HG03571 (cell line): ENCODE measurements at regions not wholly inside any gene's neighbourhood (a gene's known extent, or its start where the extent isn't known, plus 50 kb on each side); places are given as distances from the start of the nearest gene placed in this dataset.
A peak's percentile ranks its signal among the peaks of the same experiment; 100 is the strongest.

Experiments
- ATAC-seq: cut with Tn5 transposase; IDR thresholded peaks from one replicate; pipeline ENCODE4 v1.9.1; 2021; ENCODE audit not compliant: unreplicated experiment

DNA sequence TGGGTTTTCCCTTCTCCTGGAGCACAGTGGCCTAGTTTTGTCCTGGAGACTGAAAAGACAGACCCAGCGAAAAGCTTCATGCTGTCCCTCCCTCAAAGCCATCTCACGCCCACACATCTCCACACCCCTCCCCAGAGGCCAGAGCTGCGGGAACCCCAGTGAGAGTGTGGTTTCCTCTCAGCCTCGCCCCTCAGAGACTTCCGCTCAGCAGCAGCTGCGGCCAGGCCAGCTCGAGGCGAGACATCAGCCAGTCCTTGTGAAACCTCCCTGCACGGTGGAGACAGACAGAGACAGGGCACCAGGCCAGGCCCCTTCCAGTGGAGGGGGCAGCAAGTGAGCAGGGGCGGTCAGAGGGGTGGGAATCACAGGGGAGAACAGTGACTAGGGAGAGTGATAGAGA is 77.0 kb upstream of the TNRC6C start:
- peak; percentile 67 for ATAC-seq

DNA sequence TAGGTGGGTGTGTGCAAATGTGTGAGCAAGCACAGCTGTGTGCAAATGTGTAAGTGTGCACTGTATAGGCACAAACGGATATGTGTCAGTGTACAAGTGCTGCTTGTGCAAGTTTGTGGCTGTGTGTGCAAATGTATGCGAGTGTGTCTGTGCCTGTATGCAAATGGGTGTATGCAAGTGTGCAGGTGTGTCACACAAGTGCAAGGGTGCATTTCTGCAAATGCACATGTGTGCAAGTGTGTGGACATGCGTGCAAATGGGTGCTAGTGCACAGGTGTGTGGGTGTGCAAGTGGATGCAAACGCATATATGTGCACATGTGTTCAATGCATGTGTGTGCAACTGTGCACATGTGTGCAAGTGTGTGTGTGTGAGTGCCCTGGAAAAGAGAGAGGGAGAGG is 76.5 kb upstream of the TNRC6C start:
- peak; percentile 1 for ATAC-seq

DNA sequence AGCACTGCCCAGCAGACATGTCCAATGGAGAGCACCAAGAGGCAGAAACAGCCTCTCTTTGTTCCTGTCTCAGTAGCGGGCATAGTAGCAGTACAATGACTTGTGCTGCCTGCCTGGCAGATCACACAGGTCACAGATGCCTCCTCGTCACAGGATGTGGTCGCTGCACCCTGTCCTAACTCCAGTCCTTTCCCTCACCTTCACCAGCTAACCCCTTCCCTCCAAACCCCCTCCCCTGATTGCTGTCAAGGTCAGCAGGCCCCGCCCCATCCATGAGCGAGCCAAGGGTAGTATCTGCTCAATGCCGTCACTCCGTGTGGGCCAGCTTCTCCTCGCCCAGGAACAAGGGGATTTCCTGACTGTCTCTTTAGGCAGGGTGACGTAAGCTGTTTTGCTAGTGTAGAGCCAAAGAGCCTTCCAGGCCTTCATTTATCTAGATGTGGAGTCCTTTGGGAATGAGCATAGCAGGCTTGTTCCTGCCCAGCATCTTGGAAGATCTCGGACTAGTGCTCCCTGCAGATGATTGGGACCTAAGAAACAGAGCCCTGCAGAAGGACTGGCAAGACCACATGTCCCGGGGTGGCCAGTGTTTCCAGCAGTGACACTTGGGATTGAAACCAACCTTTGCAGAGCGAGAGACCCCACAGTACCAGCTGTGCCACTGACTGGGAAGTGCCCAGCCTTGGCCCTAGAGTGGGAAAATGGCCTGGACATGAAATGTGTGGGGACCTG is 75.9 kb upstream of the TNRC6C start:
- ATAC-seq, result no peak

DNA sequence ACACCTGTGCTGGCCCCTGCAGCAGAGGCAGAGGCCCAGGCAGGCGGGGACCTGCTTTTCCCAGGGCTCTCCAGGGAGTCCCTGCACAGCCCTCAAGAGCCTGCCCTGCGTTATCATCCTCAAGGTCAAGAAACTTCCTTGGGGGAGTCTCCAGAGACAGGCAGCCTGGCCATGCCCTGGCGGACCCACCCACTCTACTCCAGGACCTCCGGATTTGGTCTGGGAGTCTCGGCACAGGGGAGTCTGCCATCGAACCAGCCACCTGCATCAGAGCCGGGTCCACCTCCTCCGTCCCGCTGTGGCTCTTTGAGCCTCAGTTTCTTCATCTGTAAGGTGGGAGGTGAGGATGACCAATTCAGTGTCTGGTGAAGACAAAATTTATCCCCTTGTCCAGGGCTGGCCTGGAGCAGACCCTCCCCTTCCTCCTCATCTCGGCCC is 75.3 kb upstream of the TNRC6C start:
- no peak for ATAC-seq

DNA sequence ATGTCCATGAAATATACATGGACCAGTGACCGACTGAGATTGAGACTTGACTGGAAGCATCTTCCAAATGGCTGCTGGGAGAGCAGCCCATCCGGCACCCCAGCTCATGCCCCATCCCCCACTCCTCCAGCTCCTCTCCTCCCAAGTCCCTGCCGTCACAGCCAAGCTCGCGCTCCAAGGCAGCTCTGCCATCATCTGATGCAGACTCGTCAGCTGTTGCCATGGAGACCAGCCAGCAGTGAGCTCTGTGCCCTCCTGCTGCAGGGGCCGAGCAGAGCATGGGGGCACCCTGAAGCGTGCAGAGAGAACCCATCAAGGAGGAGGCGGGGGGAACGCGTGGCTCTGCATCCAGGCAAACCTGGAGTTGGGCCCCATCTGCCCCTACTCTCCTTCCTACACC is 74.5 kb upstream of the TNRC6C start:
- ATAC-seq, result no peak

DNA sequence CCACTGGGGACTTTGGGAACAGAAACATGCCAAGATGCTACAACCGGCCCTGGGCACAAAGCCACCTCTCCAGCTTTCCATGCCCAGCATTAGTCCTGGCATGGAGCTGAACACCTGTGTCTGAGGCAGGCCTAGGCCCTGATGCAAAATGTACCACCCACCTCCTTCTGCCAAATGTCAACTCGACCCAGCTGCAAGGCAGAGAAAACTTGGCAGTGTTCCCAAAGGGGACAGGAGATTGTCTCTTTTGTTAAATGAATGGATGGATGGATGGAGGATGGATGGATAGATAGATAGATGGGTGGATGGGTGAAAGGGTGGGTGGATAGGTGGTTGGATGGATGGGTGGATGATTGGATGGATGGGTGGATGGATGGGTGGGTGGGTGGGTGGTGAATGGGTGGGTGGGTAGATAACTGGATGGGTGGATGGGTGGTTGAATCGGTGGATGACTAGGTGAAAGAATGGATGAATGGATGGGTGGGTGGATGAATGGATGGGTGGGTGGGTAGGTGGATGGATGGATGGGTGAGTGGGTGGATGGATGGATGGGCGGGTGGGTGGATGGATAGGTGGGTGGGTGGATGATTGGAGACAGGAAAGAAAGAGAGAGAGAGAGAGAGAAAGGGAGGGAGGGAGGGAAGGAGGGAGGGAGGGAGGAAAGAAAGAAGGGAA is 73.4 kb upstream of the TNRC6C start:
- no peak for ATAC-seq

DNA sequence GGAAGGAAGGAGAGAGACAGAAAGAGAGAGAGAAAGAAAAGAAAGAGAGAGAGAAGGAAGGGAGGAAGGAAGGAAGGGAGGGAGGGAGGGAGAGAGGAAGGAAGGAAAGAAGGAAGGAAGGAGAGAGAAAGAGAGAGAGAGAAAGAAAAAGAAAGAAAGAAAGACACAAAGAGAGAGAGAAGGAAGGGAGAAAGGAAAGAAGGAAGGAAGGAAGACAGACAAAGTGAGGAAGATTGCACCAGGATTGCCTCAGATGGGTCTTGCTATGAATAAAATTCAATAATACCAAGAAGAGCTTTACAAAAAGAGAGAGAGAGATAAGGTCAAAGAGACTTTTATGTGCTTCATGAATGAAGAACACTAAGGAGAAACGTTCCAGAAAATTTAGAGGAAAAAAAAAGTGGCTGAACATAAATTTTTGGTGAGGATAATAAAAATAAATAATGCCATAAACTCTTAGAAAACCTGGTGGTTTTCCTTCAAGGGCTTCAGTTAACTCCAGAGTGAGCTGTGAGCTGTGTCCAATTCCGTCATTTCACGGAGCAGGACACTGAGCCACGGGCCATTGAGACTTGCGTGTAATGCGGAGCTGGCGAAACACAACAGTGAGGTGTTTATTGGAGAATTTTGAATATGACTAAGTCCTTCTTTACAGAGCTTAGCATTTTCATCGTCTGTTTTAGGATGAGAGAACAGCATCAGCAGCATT is 72.7 kb upstream of the TNRC6C start:
- ATAC-seq, result no peak

DNA sequence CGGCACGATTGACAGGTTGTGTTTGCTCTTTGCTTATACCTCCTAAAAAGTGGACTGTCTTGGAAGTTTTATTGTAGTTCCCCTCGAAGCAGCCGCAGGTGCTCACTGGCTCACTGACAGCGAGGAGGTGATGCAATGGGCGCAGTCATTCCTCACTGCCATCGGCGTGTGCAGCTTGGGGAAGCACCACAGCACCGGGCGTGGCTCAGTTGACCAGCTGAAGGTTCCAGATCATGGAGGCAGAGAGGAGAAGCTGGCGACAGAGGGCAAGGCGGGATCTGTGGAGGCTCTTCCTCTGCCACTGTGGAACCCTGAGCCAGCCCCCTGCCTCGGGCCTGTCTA is 72.1 kb upstream of the TNRC6C start:
- ATAC-seq, result no peak

DNA sequence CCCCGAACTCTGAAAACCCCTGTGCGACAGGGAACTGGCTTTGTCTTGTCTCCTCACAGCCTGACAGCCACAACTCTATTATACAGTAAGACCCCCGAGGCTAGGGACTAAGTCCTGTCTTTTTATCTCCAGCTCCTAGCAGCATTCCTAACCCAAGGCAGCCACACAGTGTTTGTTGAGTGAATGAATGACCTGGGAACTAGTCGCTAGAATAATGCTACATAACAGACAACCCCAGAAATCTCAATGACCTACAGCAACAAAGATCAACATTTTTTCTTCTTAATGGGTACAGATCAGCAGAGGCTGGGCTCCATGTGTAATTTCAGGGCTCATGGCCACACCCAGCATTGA is 71.4 kb upstream of the TNRC6C start:
- ATAC-seq, result no peak

DNA sequence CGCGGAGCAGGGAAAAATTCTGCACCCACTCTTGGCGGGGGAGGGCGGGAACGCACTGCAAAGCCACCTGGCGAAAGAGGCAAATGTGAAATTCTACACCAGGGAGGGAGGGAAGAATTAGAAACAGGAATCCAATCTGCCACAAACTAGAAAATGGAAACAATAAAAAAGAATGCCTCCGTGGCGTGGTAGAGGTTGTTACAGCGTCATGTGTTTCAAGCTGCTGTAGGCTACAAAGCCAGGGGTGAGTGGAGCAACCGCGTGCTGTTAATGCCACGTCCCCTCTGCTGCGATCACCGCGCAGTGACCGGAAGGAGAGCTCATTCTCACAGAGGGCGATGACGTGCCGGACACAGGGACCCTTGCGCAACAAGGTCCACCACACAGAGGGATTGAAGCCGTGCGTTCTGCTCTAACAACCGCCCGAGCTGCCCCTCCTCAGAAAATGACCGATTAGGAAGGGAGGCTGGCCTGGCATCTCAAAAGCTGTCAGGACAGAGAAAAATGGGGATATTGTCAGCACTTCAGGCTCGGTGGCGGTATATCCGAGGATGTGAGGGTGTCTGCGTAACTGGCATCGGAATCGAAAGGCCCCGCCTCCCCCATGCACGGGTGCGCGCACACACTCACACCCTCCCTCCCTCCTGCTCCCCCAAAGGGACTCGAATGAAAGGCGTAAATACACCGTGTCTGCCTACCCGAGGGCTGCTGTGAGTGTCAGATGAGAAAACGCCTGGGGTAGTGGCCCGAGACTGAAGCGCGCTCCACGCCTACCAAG is 70.8 kb upstream of the TNRC6C start:
- ATAC-seq, result no peak

DNA sequence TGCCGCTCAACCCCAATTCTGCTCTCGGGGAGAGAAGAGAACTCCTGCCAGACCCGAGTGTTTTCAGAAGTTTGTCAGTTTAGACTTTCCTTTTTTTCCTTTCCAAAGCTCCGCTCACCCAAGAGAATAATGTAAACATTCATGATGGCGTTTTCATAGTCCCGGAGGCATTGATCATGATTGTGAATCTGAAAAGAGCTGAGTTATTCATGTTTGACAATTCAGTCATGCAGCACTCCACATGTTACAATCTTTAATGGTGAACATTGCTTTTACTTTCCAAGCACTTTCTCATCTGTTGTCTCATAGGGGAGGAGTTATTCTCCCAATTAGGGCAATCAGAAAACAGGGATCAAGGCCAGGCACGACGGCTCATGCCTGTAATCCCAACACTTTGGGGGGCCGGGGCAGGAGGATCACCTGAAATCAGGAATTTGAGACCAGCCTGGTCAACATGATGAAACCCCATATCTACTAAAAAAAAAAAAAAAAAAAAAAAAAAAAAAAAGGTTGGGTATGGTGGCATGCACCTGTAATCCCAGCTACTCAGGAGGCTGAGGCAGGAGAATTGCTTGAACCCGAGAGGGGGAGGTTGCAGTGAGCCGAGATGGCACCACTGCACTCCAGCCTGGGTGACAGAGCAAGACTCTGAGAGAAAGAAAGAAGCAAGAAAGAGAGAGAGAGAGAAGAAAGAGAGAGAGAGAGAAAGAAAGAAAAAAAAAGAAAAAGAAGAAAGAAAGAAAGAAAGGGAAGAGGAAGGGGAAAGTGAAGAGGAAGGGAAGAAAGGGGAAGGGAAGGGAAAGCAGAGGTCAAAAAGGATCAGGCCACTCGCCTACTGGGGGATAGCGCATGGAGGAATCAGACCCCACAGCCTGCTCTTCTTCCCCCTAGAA is 70.0 kb upstream of the TNRC6C start:
- no peak for ATAC-seq

DNA sequence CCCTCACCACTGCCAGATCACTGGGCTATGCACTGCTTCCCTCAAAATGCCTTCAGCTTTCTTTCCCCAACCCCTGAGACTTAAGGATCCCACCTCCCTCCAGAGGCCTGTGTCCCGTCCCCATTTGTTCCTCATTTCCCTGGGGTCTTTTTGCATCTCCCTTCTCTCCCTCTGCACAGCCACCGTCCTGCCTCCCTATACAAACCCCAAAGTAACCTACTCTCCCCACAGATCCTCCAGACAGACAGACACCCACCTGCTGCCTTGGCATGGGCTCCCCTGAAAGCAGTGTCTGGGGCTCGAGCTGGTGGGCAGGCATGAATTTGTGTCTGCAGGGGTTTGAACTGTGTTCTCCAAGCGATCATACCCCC is 69.4 kb upstream of the TNRC6C start:
- no peak for ATAC-seq

DNA sequence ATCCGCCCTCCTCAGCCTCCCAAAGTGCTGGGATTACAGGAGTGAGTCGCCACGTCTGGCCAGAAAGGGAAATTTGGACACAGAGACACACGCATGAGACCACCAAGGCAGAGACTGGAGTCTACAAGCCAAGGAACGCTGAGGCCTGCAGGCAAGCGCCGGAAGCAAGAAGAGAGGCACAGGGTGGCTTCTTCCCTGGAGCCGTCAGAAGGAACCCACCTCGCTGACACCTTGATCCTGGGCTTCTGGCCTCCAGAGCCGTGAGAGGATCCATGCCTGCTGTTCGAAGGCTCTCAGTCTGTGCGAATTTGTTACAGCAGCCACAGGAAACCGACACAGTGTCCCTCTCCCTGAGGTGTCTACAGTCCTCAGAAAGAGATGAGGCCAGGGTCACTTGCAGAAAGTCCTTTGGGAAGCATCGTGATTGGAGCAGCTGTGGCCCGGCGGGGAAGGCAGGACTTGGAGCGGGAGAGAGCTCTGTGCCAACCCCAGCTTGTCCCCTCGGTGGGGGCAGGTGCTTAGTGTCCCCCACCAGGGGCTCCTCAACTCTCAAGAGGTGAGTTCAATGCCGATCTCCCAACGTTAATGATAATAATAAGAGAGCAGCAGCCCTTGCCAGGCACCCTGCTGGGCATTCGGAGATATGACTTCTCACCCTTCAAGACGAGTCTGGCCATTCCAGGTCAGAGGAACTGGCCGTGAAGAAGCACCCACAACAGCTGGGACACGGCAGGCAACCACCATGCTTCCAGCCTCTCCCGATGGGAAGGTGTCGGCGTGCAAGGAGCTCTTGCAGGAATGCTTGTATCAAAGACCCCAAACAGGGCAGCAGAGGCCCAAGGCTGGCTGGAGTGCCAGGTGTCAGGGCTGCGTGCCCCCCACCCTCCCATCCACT is 68.4 kb upstream of the TNRC6C start:
- no peak for ATAC-seq

DNA sequence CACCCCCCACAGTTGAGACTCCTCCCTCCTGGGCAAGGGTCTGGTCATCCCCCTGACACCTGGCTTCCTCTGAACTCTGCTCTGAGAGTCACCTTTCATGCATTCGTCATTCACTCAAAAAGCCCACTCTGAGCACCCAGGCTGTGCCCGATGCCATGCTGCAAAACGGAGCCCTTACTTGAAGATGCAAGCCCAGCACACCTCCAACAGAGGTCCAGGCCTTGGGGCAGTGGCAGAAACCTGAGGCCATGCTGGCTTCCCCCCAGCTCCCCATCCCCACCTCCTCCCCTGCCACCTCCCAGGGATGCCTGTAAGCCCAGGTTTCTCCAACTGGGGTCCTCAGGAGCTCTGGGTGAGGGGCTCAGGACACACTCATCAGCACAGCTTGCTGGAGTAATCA is 67.7 kb upstream of the TNRC6C start:
- ATAC-seq, result no peak

DNA sequence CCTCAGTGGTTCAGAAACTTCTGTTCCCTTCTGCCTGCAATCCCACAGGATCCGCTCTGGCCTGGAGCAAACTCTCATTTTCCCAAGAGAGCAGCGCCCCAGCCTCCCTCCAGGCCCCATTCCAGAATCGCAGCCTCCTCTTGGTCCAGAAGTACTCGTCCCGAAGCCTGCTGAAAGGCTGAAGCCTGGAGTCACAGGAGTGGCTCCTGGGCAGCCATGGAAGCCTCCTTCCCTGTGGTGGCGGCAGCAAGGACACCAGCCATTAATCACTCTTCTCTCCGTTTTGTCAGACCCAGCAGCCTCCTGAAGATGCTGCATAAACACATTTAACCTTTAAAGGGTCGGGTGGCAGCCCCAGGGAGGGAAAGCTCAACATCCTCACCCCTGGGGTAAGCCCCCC is 66.9 kb upstream of the TNRC6C start:
- no peak for ATAC-seq

DNA sequence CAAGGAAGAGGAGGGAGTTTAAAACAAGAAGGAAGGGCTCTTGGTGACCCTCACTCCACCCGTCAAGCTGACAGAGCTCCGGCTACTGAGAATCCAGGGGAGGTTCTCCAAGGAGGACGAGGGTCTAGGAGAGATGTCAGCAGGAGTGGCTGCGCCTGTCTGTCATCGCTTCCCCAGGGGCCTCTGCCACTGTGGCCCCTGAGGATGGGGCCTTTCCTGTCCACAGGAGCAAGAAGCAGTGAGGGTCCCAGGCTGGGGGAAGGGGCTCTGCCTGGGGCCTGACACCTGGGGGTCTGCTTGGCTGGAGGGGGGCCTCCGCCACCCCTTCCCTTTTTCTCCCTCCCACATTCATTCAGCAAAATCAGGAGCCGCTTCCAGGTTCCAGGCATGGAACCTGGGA is 66.5 kb upstream of the TNRC6C start:
- ATAC-seq, result no peak

DNA sequence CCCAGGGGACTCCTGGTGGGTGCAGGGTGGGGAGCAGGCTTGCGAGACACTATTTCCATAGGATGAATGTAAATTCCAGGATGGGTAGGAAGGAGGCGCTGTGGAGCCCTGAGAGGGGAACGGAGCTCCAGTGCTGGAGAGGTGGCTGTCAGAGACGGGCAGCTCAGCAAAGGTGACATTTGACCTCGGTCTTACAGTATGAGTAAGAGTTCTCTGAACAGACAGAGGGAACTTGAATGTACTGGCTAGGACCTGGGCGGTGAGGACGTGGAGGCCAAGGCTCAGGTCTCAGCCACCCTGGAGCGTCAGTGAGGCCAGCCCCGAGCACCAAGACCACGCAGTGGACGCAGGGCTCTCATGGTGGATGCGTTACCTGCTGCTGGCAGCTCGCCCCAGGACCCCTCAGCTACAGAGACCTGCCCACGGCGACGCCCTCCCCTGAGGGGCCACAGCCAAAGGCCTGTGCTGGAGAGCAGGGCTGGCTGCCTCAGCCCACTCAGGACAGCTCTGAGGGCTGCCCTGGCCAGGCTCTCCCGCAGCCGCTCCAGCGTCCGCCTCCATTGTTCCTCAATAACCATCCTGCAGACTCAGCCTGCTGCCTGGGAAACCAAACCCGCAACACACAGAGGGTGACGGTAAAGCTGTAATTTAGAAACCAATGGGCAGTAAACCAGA is 65.9 kb upstream of the TNRC6C start:
- ATAC-seq, result no peak

DNA sequence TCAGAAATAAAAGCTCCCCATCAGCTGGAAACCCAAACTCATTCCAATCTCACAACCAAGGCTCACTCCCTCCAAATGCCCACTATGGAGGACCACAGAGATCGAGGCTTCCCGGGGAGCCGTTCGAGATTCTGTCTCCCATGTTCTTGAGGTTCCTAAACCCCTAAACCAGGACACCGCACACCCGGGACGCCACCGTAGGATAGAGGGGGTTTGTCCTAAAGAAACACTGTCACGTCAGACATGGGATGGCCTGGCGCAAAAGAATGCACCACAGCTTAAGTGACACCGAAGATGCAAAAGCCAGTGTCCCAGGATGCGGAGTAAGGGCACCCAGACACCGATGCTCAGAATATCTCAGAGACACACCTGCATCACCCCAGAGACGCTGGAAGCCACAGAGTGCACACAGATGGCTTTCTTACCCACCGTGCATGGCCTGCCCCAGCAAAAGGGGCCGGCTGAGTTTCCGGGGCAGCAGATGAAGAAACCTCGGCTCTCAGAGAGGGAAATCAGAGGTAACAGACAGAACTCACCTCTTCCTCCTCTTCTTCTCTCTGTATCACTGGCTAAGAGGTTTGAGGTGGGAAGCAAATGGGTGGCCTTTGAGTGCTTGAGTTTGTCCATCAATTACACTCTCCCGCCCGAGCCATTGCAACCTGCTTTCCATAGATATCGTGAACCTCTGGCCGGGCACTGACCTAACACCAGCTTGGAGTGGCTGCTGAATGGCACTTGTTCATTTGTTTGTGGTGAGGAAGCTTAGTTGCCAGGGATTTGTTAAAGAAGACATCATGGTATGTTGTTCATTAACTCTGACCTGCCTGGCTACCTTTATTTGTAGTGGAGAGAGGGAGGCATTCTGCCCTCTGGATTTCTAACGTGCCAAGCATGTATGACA is 65.1 kb upstream of the TNRC6C start:
- ATAC-seq, result no peak
